GM12878 (cell line): ENCODE measurements at regions not wholly inside any gene's neighbourhood (a gene's known extent, or its start where the extent isn't known, plus 50 kb on each side); places are given as distances from the start of the nearest gene placed in this dataset.

Experiments used
- ATAC-seq: fragments of 200-7000 bp; cut with Tn5 transposase; 3 replicates; pipeline ENCODE4 v1.9.1; 2020; ENCODE audit warnings: mild to moderate bottlenecking, moderate library complexity
- BruUV-seq: library from RNA; stranded (reverse); fragments of 400-500 nt; replicated peaks from 2 replicates; lab custom pipeline; 2021; lab: Mats Ljungman, UMichigan
- CTCF ChIA-PET: fragments of 300-600 bp; sonication (Branson Sonifier 250); formaldehyde crosslinking; extraction: SDS; loops from one replicate; lab custom pipeline; 2021; ENCODE audit warnings: inconsistent platforms; lab: Yijun Ruan, JAX
- POLR2A ChIA-PET: fragments of 350-600 bp; formaldehyde crosslinking; extraction: SDS; loops from one replicate; lab custom pipeline; 2021; ENCODE audit warnings: inconsistent platforms; lab: Charles Lee
- RAD21 ChIA-PET: fragments of 300-600 bp; sonication (Branson Sonifier 250); formaldehyde crosslinking; loops from one replicate; lab custom pipeline; 2023; ENCODE audit warnings: antibody characterized with exemption; ENCODE audit not compliant: unreplicated experiment; lab: Charles Lee
- SMC1A ChIA-PET: fragments of 300-600 bp; sonication (Branson Sonifier 250); formaldehyde crosslinking; loops from one replicate; lab custom pipeline; 2023; ENCODE audit not compliant: unreplicated experiment, uncharacterized antibody; lab: Charles Lee
- DNase-seq: peaks from one replicate; pipeline ENCODE4 v3.0.0-alpha.2; 2011; ENCODE audit warnings: low read depth, low spot score
- FAIRE-seq: peaks from 3 replicates; lab custom pipeline; 2011; peaks lifted over from hg19 to GRCh38; lab: Jason Lieb, UNC
- H2AFZ ChIP-seq: 2 replicates; pipeline ENCODE4 v1.6.0; 2011; ENCODE audit warnings: low read depth, low read length, control low read depth; ENCODE audit not compliant: control insufficient read depth
- H3K27ac ChIP-seq: 2 replicates; pipeline ENCODE4 v1.5.1; 2011; ENCODE audit warnings: control low read depth; ENCODE audit not compliant: control insufficient read depth, insufficient read depth
- H3K27me3 ChIP-seq, 2 experiments: replicated peaks in 1 of 2; 2 replicates each; pipeline versions ENCODE4 v1.6.0 to v1.6.1; 2011; ENCODE audit warnings: low read length in 1 of 2; ENCODE audit not compliant: control insufficient read depth in 2 of 2, insufficient read depth in 2 of 2
- H3K36me3 ChIP-seq, 2 experiments: 2 replicates each; pipeline ENCODE4 v1.5.1; 2011; ENCODE audit warnings: low read length in 1 of 2; ENCODE audit not compliant: control insufficient read depth in 2 of 2, insufficient read depth in 2 of 2
- H3K4me1 ChIP-seq: 2 replicates; pipeline ENCODE4 v1.6.1; 2011; ENCODE audit warnings: mild to moderate bottlenecking, low read length, moderate library complexity, mixed read lengths; ENCODE audit not compliant: control insufficient read depth, insufficient read depth
- H3K4me2 ChIP-seq: 2 replicates; pipeline ENCODE4 v1.6.0; 2011; ENCODE audit warnings: control low read depth; ENCODE audit not compliant: control insufficient read depth, insufficient read depth
- H3K4me3 ChIP-seq: fragments of 200-600 bp; sonication (generic); 2 replicates; pipeline ENCODE4 v1.5.1; 2016
- H3K79me2 ChIP-seq: 2 replicates; pipeline ENCODE4 v1.6.0; 2011; ENCODE audit warnings: low read length; ENCODE audit not compliant: control insufficient read depth, insufficient read depth
- H3K9ac ChIP-seq: 2 replicates; pipeline ENCODE4 v1.8.0; 2011; ENCODE audit warnings: low read length, control low read depth, mixed read lengths; ENCODE audit not compliant: control insufficient read depth, insufficient read depth
- H3K9me3 ChIP-seq: replicated peaks from 3 replicates; pipeline ENCODE4 v1.5.1; 2011; ENCODE audit warnings: mild to moderate bottlenecking, low read length; ENCODE audit not compliant: control insufficient read depth, insufficient read depth
- H4K20me1 ChIP-seq: 2 replicates; pipeline ENCODE4 v1.6.0; 2011; ENCODE audit not compliant: control insufficient read depth, insufficient read depth
- BMI1 ChIP-seq: fragments of 450-650 bp; IDR thresholded peaks from 2 replicates; pipeline ENCODE4 v1.6.1; 2016; ENCODE audit warnings: mild to moderate bottlenecking, moderate library complexity, borderline replicate concordance
- DPF2 ChIP-seq: fragments of 450-650 bp; IDR thresholded peaks from 2 replicates; pipeline ENCODE4 v1.6.1; 2017; ENCODE audit warnings: mild to moderate bottlenecking
- RAD21 ChIP-seq: IDR thresholded peaks from 2 replicates; pipeline ENCODE4 v1.6.1; 2011; ENCODE audit warnings: mild to moderate bottlenecking, low read depth, low read length, moderate library complexity; ENCODE audit not compliant: insufficient read depth
- SRF ChIP-seq, 2 experiments: IDR thresholded peaks; 2 replicates each; pipeline ENCODE4 v1.6.1; 2011; ENCODE audit warnings: low read depth in 2 of 2, low read length in 2 of 2, mild to moderate bottlenecking in 1 of 2, moderate library complexity in 1 of 2
- SUZ12 ChIP-seq: fragments of 200-600 bp; sonication (generic); IDR thresholded peaks from one replicate; pipeline ENCODE4 v1.6.1; 2018; ENCODE audit warnings: antibody characterized with exemption, mild to moderate bottlenecking; ENCODE audit not compliant: unreplicated experiment
- TARDBP ChIP-seq: IDR thresholded peaks from 2 replicates; pipeline ENCODE4 v1.6.1; 2016; ENCODE audit warnings: borderline replicate concordance
- WGBS: methylation state at CpG from one replicate; pipeline ENCODE4 v1.1.6; 2016; ENCODE audit warnings: low lambda C conversion rate; ENCODE audit not compliant: insufficient replicate concordance, insufficient coverage; ENCODE audit errors: missing lambda C conversion rate; 5-methylcytosine and 5-hydroxymethylcytosine counted together
- in situ Hi-C: fragments of 300-500 bp; cut with MboI; formaldehyde crosslinking; loops from 9 replicates; pipeline ENCODE4 v1.14.3; 2018; ENCODE audit warnings: mixed read lengths
- intact Hi-C: fragments of 100-400 bp; cut with micrococcal nuclease; formaldehyde crosslinking; loops from one replicate; pipeline ENCODE4 v1.14.2; 2022; ENCODE audit not compliant: unreplicated experiment
- TF ChIP-seq, protein P1 (sequence below): IDR thresholded peaks from 2 replicates; pipeline ENCODE4 v1.6.1; 2012; ENCODE audit warnings: low read depth, low read length, improper control_type of control experiment
- TF ChIP-seq, protein P2 (sequence below): IDR thresholded peaks from 2 replicates; pipeline ENCODE4 v1.6.1; 2012; ENCODE audit warnings: low read depth, low read length, improper control_type of control experiment

DNA sequence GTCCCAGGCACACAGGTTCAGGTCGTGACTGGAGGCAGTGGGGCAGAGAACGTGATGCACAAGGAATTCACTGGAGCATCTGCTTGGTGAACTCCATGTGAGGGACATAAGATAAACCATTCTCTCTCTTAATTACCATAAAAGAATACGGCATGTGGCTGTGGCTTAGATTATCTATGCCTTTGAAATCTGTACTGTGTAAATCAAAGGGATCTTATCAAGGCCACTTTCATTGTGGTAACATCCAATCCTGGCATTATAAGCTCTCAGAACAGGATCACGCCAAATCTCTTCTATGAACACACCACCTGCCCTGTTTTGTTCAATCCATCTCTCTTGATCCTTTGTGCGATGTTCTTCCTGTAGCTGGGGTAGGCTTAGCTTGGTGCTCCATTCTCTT is 192.3 kb downstream of the SPATA18 start (continued):
- no peak for TF ChIP-seq RAD21
- TF ChIP-seq, all 136 proteins: peak for 0

DNA sequence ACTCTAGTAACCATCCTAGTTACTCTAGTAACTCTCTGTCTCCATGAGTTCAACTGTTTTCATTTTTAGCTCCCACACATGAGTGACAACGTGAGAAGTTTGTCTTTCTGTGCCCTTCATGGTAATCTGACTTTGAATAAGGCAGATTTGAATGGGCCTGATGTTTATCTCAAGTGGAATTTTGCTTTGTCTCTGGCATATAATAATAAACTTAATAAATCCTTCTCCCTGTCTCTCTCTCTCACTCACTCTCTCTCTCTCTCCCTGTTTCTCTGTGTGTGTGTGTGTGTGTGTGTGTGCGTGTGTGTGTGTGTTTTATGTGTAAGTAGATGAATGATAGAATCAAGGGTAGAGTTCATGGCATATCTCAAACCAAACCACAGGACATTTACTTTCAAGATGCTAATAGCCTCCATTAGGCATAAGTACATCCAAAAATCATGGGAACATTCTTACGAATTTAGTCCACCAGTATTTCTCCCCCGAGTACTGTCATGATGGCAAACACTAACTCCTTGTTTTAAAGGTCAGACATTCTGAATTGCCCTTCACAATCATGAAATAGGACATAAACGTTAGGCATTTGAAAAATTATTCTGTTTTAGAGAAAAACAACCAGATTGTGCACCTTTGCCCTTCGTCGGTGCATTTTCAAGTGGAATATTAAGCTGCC is 193.1 kb downstream of the SPATA18 start:
- POLR2A ChIA-PET = no interaction called here
- CTCF ChIA-PET = no interaction called here
- H3K4me3 ChIP-seq = no peak overlapping the region
- H3K9me3 ChIP-seq = no peaks in the 10 kb centered on the region
- no peaks in the 10 kb centered on the region for H3K4me1 ChIP-seq
- no TSS peak for BruUV-seq
- TF ChIP-seq, protein P1, sequence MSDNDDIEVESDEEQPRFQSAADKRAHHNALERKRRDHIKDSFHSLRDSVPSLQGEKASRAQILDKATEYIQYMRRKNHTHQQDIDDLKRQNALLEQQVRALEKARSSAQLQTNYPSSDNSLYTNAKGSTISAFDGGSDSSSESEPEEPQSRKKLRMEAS = no peak
- no peaks in the 10 kb centered on the region for H4K20me1 ChIP-seq
- no peak overlapping the region for H3K4me2 ChIP-seq
- RAD21 ChIA-PET = no interaction called here
- no peaks in the 10 kb centered on the region for H3K27me3 ChIP-seq
- FAIRE-seq (no peak), DNase-seq (no peak), ATAC-seq (no peak)
- intact Hi-C loops = no loop called here
- H3K79me2 ChIP-seq = no peaks in the 10 kb centered on the region
- SMC1A ChIA-PET = no interaction called here
- H2AFZ ChIP-seq = no peak overlapping the region
- no peaks in the 10 kb centered on the region for H3K36me3 ChIP-seq
- no peak overlapping the region for H3K9ac ChIP-seq
- H3K27ac ChIP-seq = no peak overlapping the region
- in situ Hi-C loops = no loop called here
- WGBS = 17% methylated on average over 7 of the region's 7 CpGs

DNA sequence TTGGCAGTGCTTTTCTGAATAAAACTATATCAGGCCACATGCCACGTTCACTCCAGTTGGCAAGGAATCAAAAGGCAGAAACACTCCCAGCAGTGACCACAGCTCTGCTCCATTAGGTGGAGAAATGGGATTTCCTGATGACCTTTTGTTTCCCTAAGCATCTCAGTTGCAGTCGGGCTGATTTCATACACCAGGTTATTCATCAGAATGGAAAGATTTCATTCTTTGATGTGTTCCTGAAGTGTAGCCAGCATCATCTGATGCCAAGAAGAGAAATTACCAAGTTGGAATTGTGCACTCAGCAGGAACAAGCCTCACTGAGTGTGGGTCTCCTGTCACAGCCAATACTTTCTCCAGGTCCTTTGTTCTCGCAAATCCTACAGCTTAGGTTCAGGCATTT is 193.7 kb downstream of the SPATA18 start:
- Histone ChIP-seq H4K20me1 (no peaks in the 10 kb centered on the region), H3K4me2 (no peak overlapping the region), H3K36me3 (no peaks in the 10 kb centered on the region), H3K27me3 (no peaks in the 10 kb centered on the region), H2AFZ (no peak overlapping the region), H3K9me3 (no peaks in the 10 kb centered on the region), H3K9ac (no peak overlapping the region)
- DNase-seq = no peak
- WGBS = 20% methylated on average over 3 of the region's 3 CpGs
- in situ Hi-C loops = no loop called here
- POLR2A ChIA-PET = no interaction called here
- TF ChIP-seq TARDBP (no peak), SUZ12 (no peak), DPF2 (no peak), SRF (IDR thresholded peaks at IDR 0.05; ENCODE audit: low read depth in 2 of 2, low read length in 2 of 2) (no peak), BMI1 (no peak)
- TF ChIP-seq, protein P2, sequence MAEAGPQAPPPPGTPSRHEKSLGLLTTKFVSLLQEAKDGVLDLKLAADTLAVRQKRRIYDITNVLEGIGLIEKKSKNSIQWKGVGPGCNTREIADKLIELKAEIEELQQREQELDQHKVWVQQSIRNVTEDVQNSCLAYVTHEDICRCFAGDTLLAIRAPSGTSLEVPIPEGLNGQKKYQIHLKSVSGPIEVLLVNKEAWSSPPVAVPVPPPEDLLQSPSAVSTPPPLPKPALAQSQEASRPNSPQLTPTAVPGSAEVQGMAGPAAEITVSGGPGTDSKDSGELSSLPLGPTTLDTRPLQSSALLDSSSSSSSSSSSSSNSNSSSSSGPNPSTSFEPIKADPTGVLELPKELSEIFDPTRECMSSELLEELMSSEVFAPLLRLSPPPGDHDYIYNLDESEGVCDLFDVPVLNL = no peak
- TF ChIP-seq, all 136 proteins: peak for 0
- CTCF ChIA-PET = no interaction called here
- no TSS peak for BruUV-seq
- no peaks in the 10 kb centered on the region for H3K4me1 ChIP-seq
- RAD21 ChIA-PET = no interaction called here
- no peak overlapping the region for H3K4me3 ChIP-seq
- H3K79me2 ChIP-seq = no peaks in the 10 kb centered on the region
- SMC1A ChIA-PET = no interaction called here
- FAIRE-seq = no peak
- no peak overlapping the region for H3K27ac ChIP-seq
- intact Hi-C loops = no loop called here
- ATAC-seq = no peak
